GM21737 (cell line): ENCODE measurements at regions not wholly inside any gene's neighbourhood (a gene's known extent, or its start where the extent isn't known, plus 50 kb on each side); places are given as distances from the start of the nearest gene placed in this dataset.

Experiments
- ATAC-seq: cut with Tn5 transposase; IDR thresholded peaks from one replicate; pipeline ENCODE4 v1.9.1; 2021; ENCODE audit warnings: mild to moderate bottlenecking, moderate library complexity; ENCODE audit not compliant: unreplicated experiment

- no peak for ATAC-seq
Observed at GRCh38 chr5:156103155-156103885, 223.6 kb upstream of the SGCD start.

- no peak for ATAC-seq
Observed at GRCh38 chr5:156109317-156110023, 217.5 kb upstream of the SGCD start.

GRCh38 chr5:156119692-156120091, 207.3 kb upstream of the SGCD start:
- no peak for ATAC-seq

GRCh38 chr5:156120777-156121176, 206.2 kb upstream of the SGCD start:
- ATAC-seq = no peak

- no peak for ATAC-seq
Observed at GRCh38 chr5:156121234-156121633, 205.7 kb upstream of the SGCD start.

GRCh38 chr5:156121882-156122281, 205.1 kb upstream of the SGCD start:
- ATAC-seq = no peak

- ATAC-seq = no peak
Observed at GRCh38 chr5:156124708-156125107, 202.3 kb upstream of the SGCD start.

GRCh38 chr5:156125118-156125517, 201.8 kb upstream of the SGCD start:
- no peak for ATAC-seq

- ATAC-seq = no peak
Observed at GRCh38 chr5:156126716-156127115, 200.2 kb upstream of the SGCD start.

GRCh38 chr5:156128026-156128425, 198.9 kb upstream of the SGCD start:
- no peak for ATAC-seq

- no peak for ATAC-seq
Observed at GRCh38 chr5:156134216-156134615, 192.7 kb upstream of the SGCD start.

- ATAC-seq = no peak
Observed at GRCh38 chr5:156135531-156135930, 191.4 kb upstream of the SGCD start.

GRCh38 chr5:156137071-156137869, 189.7 kb upstream of the SGCD start:
- no peak for ATAC-seq

- no peak for ATAC-seq
Observed at GRCh38 chr5:156142867-156143266, 184.1 kb upstream of the SGCD start.

- ATAC-seq = no peak
Observed at GRCh38 chr5:156147261-156147943, 179.6 kb upstream of the SGCD start.

- no peak for ATAC-seq
Observed at GRCh38 chr5:156147944-156148285, 179.0 kb upstream of the SGCD start.

- ATAC-seq = no peak
Observed at GRCh38 chr5:156148301-156148700, 178.7 kb upstream of the SGCD start.

GRCh38 chr5:156149213-156149612, 177.8 kb upstream of the SGCD start:
- ATAC-seq = no peak

GRCh38 chr5:156153602-156154001, 173.4 kb upstream of the SGCD start:
- no peak for ATAC-seq

- ATAC-seq = no peak
Observed at GRCh38 chr5:156154757-156155156, 172.2 kb upstream of the SGCD start.

GRCh38 chr5:156155598-156155997, 171.4 kb upstream of the SGCD start:
- no peak for ATAC-seq
